Peyer's patch (tissue), 4 donors: ENCODE measurements at regions not wholly inside any gene's neighbourhood (a gene's known extent, or its start where the extent isn't known, plus 50 kb on each side); places are given as distances from the start of the nearest gene placed in this dataset.

ENCODE experiments used
- DNase-seq, 3 donors: peaks; one replicate each; pipeline ENCODE4 v3.0.0-alpha.2; 2017 to 2019
- H3K27ac ChIP-seq, 4 donors: fragments of 200-600 bp; sonication (generic); one replicate each; pipeline ENCODE4 v1.5.1; 2016 to 2019
- H3K27me3 ChIP-seq, 2 donors: fragments of 200-600 bp; sonication (generic); one replicate each; pipeline ENCODE4 v1.5.1; 2019
- H3K36me3 ChIP-seq, 3 donors: fragments of 200-600 bp; sonication (generic); one replicate each; pipeline ENCODE4 v1.5.1; 2016 to 2019
- H3K4me1 ChIP-seq, 4 donors: fragments of 200-600 bp; sonication (generic); one replicate each; pipeline ENCODE4 v1.5.1; 2016 to 2019
- H3K4me3 ChIP-seq, 4 donors: fragments of 200-600 bp; sonication (generic); 1 replicate in 3 of 4; 2 replicates in 1 of 4; pipeline ENCODE4 v1.5.1; 2016 to 2019; ENCODE audit warnings: mild to moderate bottlenecking in 1 of 4
- H3K9me3 ChIP-seq, 4 donors: fragments of 200-600 bp; sonication (generic); one replicate each; pipeline ENCODE4 v1.5.1; 2016 to 2019; ENCODE audit warnings: mild to moderate bottlenecking in 1 of 4
- CTCF ChIP-seq, 6 experiments: fragments of 450-650 bp in 4 of 6; fragments of 200-600 bp in 2 of 6; sonication (generic) in 1 of 6; IDR thresholded peaks; one replicate each; pipeline ENCODE4 v1.5.1; 2017 to 2019; ENCODE audit warnings: antibody characterized with exemption in 6 of 6, mild to moderate bottlenecking in 3 of 6, moderate library complexity in 1 of 6
- POLR2A ChIP-seq, 2 donors: fragments of 450-650 bp; IDR thresholded peaks; one replicate each; pipeline ENCODE4 v1.5.1; 2017; ENCODE audit warnings: antibody characterized with exemption in 2 of 2, mild to moderate bottlenecking in 2 of 2, moderate library complexity in 2 of 2

GRCh38 chr15:87212041-87212440, 1044.5 kb downstream of the NTRK3 start:
- Histone ChIP-seq H3K4me3 (no peak overlapping the region), H3K27ac (no peak overlapping the region), H3K9me3 (no peaks in the 10 kb centered on the region), H3K4me1 (no peaks in the 10 kb centered on the region), H3K36me3 (no peaks in the 10 kb centered on the region), H3K27me3 (no peaks in the 10 kb centered on the region)
- no peak for TF ChIP-seq CTCF (IDR thresholded peaks at IDR 0.05)
- TF ChIP-seq POLR2A (IDR thresholded peaks at IDR 0.05): no peak
- DNase-seq: no peak

DNA sequence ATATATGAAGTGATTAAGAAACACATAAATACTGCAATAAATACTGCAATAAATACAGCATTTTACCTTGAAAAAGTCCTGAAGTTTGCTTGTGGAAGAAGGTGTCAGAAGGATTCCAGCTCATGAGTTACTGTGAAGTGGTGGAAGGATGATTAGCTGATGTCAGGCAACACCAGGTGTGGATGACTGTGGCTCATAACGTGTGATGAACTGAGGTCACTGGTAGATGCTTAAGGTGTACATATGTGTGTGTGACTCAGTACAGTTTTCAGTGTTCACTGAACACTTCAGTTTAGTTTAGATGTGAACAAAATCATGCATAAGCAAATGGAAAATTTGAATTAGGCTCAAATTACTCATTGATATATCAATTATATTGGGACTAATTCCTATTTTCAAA, 1045.0 kb downstream of the NTRK3 start:
- no peak for TF ChIP-seq CTCF (IDR thresholded peaks at IDR 0.05)
- no peaks in the 10 kb centered on the region for H3K36me3 ChIP-seq
- no peak for DNase-seq
- H3K27ac ChIP-seq: no peak overlapping the region
- H3K4me1 ChIP-seq: no peaks in the 10 kb centered on the region
- no peaks in the 10 kb centered on the region for H3K27me3 ChIP-seq
- H3K9me3 ChIP-seq: no peaks in the 10 kb centered on the region
- no peak overlapping the region for H3K4me3 ChIP-seq

GRCh38 chr15:87209891-87210689, 1046.4 kb downstream of the NTRK3 start:
- no peak overlapping the region for H3K27ac ChIP-seq
- TF ChIP-seq POLR2A (IDR thresholded peaks at IDR 0.05) (no peak), CTCF (IDR thresholded peaks at IDR 0.05) (no peak)
- H3K36me3 ChIP-seq: no peaks in the 10 kb centered on the region
- H3K4me1 ChIP-seq: no peaks in the 10 kb centered on the region
- H3K27me3 ChIP-seq: no peaks in the 10 kb centered on the region
- no peak for DNase-seq
- no peak overlapping the region for H3K4me3 ChIP-seq
- H3K9me3 ChIP-seq: no peaks in the 10 kb centered on the region

GRCh38 chr15:87207990-87208580, 1048.5 kb downstream of the NTRK3 start:
- H3K4me3 ChIP-seq: no peak overlapping the region
- DNase-seq: no peak
- no peaks in the 10 kb centered on the region for H3K4me1 ChIP-seq
- no peaks in the 10 kb centered on the region for H3K9me3 ChIP-seq
- no peaks in the 10 kb centered on the region for H3K27me3 ChIP-seq
- TF ChIP-seq POLR2A (IDR thresholded peaks at IDR 0.05) (no peak), CTCF (IDR thresholded peaks at IDR 0.05) (no peak)
- no peak overlapping the region for H3K27ac ChIP-seq
- H3K36me3 ChIP-seq: no peaks in the 10 kb centered on the region

DNA sequence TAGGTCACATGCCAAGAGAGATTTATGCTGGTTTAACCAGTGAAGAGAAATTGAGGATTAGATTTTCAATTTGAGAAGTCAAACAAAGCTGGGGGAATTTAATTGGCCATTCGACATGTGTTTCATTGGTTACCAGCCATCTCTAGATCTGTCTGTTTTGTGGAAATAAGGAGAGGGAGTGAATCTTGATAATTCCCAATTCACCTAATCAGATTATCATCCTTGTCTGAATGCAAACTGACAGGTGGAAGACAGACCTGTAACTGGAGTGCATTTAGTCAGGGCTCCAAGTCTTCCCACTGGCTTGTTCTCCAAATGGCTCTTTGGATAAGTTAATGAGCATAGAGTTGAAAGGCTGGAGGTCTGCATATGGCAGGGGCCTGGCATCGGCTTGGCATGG, 1049.3 kb downstream of the NTRK3 start:
- no peak for DNase-seq
- H3K27me3 ChIP-seq: no peaks in the 10 kb centered on the region
- no peaks in the 10 kb centered on the region for H3K4me1 ChIP-seq
- H3K27ac ChIP-seq: no peak overlapping the region
- H3K9me3 ChIP-seq: no peaks in the 10 kb centered on the region
- H3K4me3 ChIP-seq: no peak overlapping the region
- no peak for TF ChIP-seq CTCF (IDR thresholded peaks at IDR 0.05)
- TF ChIP-seq POLR2A (IDR thresholded peaks at IDR 0.05): no peak
- no peaks in the 10 kb centered on the region for H3K36me3 ChIP-seq
